Psoas muscle (tissue), 7 donors: ENCODE measurements at regions not wholly inside any gene's neighbourhood (a gene's known extent, or its start where the extent isn't known, plus 50 kb on each side); places are given as distances from the start of the nearest gene placed in this dataset.
A peak's percentile ranks its signal among the peaks of the same experiment; 100 is the strongest.
"Not testable (repeated sequence)": the region's sequence is repeated elsewhere in the genome, so short reads cannot be mapped to it uniquely, and the experiment has no call there.

Experiments used
- ATAC-seq, 4 donors: fragments of 200-7000 bp; cut with Tn5 transposase; one replicate each; pipeline ENCODE4 v1.9.1; 2020; ENCODE audit warnings: moderate library complexity in 3 of 4, mild to moderate bottlenecking in 2 of 4
- DNase-seq, 2 donors: peaks; one replicate each; pipeline ENCODE4 v3.0.0-alpha.2; 2020
- H3K27ac ChIP-seq: fragments of 200-600 bp; one replicate; pipeline ENCODE4 v1.8.0; 2022
- H3K27me3 ChIP-seq, 3 donors: fragments of 200-600 bp in 1 of 3; one replicate each; pipeline versions ENCODE4 v1.6.1 to v1.8.0; 2013 to 2022; ENCODE audit warnings: low read length in 2 of 3, mild to moderate bottlenecking in 2 of 3, moderate library complexity in 1 of 3; ENCODE audit not compliant: insufficient read depth in 3 of 3
- H3K36me3 ChIP-seq, 2 donors: fragments of 200-600 bp in 1 of 2; one replicate each; pipeline versions ENCODE4 v1.6.1 to v1.8.0; 2013 to 2022; ENCODE audit warnings: low read depth in 1 of 2, mild to moderate bottlenecking in 1 of 2, moderate library complexity in 1 of 2; ENCODE audit not compliant: insufficient read depth in 1 of 2
- H3K4me1 ChIP-seq: fragments of 200-600 bp; one replicate; pipeline ENCODE4 v1.8.0; 2022
- H3K4me3 ChIP-seq: fragments of 200-600 bp; one replicate; pipeline ENCODE4 v1.8.0; 2022; ENCODE audit warnings: mild to moderate bottlenecking
- H3K9me3 ChIP-seq: fragments of 200-600 bp; one replicate; pipeline ENCODE4 v1.8.0; 2022
- WGBS, 3 donors: extraction: QIAGEN DNeasy Blood & Tissue Kit; methylation state at CpG; one replicate each; pipeline versions ENCODE4 v1.1.6 to v1.1.7; 2013; 5-methylcytosine and 5-hydroxymethylcytosine counted together
- intact Hi-C, 2 donors: fragments of 100-400 bp; cut with DNase I; formaldehyde crosslinking; loops; one replicate each; pipeline versions ENCODE4 v1.11.0 to v1.14.2; 2022
- TF ChIP-seq, protein P1 (sequence below): fragments of 200-600 bp; IDR thresholded peaks from one replicate; pipeline ENCODE4 v1.8.0; 2022; ENCODE audit warnings: antibody characterized with exemption
- donor health status: healthy with polysubstance abuse.
- donor health status: DM: no; HTN: no; CAD: no; lungs with moderate emphysema.
- donor health status: Bipolar disorder and iron deficiency.
- donor health status: healthy.
- donor health status: DM: yes; HTN: yes; CAD: no.
- donor health status: DM: no; HTN: no; CAD: no.
- donor health status: DM: yes; HTN: yes; CAD: no.

DNA sequence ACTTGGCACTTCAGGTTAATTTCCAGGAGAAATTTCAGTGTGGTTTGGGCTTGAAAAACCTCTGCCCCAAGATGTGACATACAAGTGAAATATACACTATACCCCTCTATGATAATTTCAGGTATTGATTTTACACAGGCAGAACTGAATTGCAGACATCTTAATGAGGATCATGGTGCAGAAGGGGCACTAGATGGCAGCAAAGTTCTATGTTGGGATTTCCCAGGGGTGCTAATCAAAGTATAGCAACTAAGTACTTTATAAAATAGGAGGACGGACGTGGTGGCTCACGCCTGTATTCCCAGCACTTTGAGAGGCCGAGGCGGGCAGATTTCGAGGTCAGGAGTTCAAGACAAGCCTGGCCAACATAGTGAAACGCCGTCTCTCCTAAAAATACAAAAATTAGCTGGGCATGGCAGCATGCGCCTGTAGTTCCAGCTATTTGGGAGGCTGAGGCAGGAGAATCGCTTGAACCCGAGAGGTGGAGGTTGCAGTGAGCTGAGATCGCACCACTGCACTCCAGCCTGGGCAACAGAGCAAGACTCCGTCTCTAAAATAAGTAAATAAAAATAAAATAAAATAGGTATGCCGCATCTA is 555.7 kb downstream of the ETS1 start:
- ATAC-seq, result peak in 3 of 4 donors; percentile 47 to 65 (median 53)
- WGBS, 3 donors, result 47 to 50% (median 49%) methylated on average over 14 of the region's 14 CpGs
- intact Hi-C loops, result loop anchor here (5.0 to 10.0 kb wide), 5 partner anchors 126 to 923 kb away; no protein-coding TSS in a partner anchor
- not testable (repeated sequence) for H3K4me3 ChIP-seq, H3K27ac ChIP-seq, H3K36me3 ChIP-seq, H3K27me3 ChIP-seq, H3K9me3 ChIP-seq, DNase-seq, H3K4me1 ChIP-seq
- TF ChIP-seq, protein P1, sequence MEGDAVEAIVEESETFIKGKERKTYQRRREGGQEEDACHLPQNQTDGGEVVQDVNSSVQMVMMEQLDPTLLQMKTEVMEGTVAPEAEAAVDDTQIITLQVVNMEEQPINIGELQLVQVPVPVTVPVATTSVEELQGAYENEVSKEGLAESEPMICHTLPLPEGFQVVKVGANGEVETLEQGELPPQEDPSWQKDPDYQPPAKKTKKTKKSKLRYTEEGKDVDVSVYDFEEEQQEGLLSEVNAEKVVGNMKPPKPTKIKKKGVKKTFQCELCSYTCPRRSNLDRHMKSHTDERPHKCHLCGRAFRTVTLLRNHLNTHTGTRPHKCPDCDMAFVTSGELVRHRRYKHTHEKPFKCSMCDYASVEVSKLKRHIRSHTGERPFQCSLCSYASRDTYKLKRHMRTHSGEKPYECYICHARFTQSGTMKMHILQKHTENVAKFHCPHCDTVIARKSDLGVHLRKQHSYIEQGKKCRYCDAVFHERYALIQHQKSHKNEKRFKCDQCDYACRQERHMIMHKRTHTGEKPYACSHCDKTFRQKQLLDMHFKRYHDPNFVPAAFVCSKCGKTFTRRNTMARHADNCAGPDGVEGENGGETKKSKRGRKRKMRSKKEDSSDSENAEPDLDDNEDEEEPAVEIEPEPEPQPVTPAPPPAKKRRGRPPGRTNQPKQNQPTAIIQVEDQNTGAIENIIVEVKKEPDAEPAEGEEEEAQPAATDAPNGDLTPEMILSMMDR, result peak; percentile 72

DNA sequence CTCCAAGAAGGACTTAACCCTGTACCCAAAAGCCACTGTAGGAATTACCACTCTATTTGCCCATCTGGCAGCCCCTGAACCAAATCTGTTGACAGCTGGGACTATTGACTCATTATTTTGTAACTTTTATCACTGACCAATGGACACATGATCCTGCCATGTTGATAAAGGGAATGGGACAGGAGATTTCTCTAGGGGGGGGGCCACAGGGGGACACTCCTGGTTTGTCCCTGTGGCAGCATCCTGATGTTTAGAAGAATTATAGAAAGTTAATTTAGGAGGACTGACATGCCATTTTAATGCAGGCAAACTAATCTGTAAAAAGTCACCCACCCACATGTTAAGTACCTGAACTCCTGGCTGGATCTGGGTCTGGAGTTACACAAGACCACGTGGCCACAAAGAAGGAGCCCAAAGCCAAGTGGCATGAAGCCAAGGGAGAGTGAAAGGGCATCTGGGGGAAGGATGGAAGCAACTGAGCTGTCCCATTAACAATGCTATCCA is 558.1 kb downstream of the ETS1 start:
- H3K4me3 ChIP-seq, result no peak overlapping the region
- intact Hi-C loops, result no loop called here
- TF ChIP-seq, protein P1, result no peak
- H3K9me3 ChIP-seq, result no peaks in the 10 kb centered on the region
- whole genome bisulfite sequencing, 3 donors, result 0% methylated on average over 1 of the region's 1 CpG
- no peak for ATAC-seq
- no peaks in the 10 kb centered on the region for H3K4me1 ChIP-seq
- H3K27me3 ChIP-seq, result no peaks in the 10 kb centered on the region
- H3K36me3 ChIP-seq, result no peaks in the 10 kb centered on the region
- H3K27ac ChIP-seq, result no peak overlapping the region
- no peak for DNase-seq

DNA sequence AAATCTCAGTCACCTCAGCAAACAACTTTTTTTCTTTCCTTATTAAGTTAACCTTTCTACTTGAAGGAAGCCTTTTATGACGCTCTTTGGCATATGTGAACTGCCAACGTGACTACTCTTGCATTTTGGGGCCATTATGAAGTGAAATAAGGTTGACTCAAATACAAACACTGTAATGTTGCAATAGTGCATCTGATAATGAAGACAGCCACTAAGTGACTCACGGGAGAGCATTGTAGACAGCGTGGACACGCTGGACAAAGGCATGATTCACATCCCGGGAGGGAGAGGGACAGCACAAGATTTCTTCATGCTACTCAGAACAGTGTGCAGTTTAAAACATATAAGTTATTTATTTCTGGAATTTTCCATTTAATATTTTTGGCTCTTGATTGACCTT is 560.8 kb downstream of the ETS1 start:
- H3K4me1 ChIP-seq, result no peaks in the 10 kb centered on the region
- H3K4me3 ChIP-seq, result no peak overlapping the region
- peak in 3 of 4 donors; percentile 50 to 72 (median 51) for ATAC-seq
- DNase-seq, result peak in 1 of 2 donors; percentile 28
- no peaks in the 10 kb centered on the region for H3K27me3 ChIP-seq
- TF ChIP-seq, protein P1, result no peak
- H3K27ac ChIP-seq, result no peak overlapping the region
- 33 to 49% (median 41%) methylated on average over 6 of the region's 6 CpGs for WGBS, 3 donors
- no peaks in the 10 kb centered on the region for H3K9me3 ChIP-seq
- no peaks in the 10 kb centered on the region for H3K36me3 ChIP-seq
- intact Hi-C loops, result no loop called here

DNA sequence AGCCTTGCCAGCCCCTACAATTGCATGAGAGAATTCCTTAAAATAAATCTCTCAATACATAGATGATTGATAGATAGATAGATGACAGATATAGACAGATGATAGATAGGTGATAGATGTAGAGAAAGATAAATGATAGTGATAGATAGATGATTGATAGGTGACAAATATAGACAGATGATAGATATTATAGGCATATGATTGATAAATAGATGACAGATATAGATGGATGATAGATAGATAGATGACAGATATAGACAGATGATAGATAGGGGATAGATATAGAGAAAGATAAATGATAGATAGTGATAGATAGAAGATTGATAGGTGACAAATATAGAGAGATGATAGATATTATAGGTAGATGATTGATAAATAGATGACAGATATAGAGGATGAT is 564.6 kb downstream of the ETS1 start:
- ATAC-seq, result no peak
- DNase-seq, result no peak
- Histone ChIP-seq H3K27me3 (no peaks in the 10 kb centered on the region), H3K4me1 (no peaks in the 10 kb centered on the region), H3K4me3 (no peak overlapping the region), H3K27ac (no peak overlapping the region), H3K36me3 (no peaks in the 10 kb centered on the region), H3K9me3 (no peaks in the 10 kb centered on the region)
- intact Hi-C loops, result loop anchor here in 1 of 2 donors (5.0 kb wide), 1 partner anchor 180 kb away; no protein-coding TSS in a partner anchor
- TF ChIP-seq, protein P1, result no peak

DNA sequence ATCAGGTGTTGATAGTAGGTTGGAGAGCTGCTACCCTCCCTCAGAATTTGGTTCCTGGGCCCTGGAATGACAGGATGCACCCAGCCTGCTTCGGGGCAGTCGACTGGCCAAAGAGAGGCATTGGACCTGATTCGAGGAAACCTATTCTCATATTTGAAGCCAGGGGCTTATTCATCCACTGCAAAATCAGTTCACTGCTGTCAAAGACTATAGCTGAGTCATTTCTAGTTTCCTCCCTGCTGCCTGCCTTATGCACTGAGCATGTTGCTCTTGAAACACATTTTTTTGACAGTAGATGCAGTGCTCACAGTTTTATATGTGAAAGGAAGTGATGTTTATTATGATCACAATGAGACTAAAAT is 565.4 kb downstream of the ETS1 start:
- Histone ChIP-seq H3K4me1 (no peaks in the 10 kb centered on the region), H3K36me3 (no peaks in the 10 kb centered on the region), H3K27ac (no peak overlapping the region), H3K4me3 (no peak overlapping the region), H3K9me3 (no peaks in the 10 kb centered on the region), H3K27me3 (no peaks in the 10 kb centered on the region)
- DNase-seq (no peak), ATAC-seq (no peak)
- TF ChIP-seq, protein P1, result no peak
- intact Hi-C loops, result loop anchor here in 1 of 2 donors (5.0 kb wide), 1 partner anchor 180 kb away; no protein-coding TSS in a partner anchor
- WGBS, 3 donors, result 67 to 78% (median 71%) methylated on average over 3 of the region's 3 CpGs
